SK-N-SH treated with all-trans-retinoic acid at 6 μM for 48 hours (cell line): ENCODE measurements at regions not wholly inside any gene's neighbourhood (a gene's known extent, or its start where the extent isn't known, plus 50 kb on each side); places are given as distances from the start of the nearest gene placed in this dataset.

Experiments
- ARNTL ChIP-seq: fragments of 450-650 bp; formaldehyde crosslinking; IDR thresholded peaks from 2 replicates; pipeline ENCODE4 v1.5.0; 2020; ENCODE audit warnings: low read depth, mild to moderate bottlenecking, moderate library complexity, borderline replicate concordance
- SNAI2 ChIP-seq: fragments of 250-450 bp; sonication (Bioruptor Pico); IDR thresholded peaks from 2 replicates; pipeline ENCODE4 v1.5.0; 2020; ENCODE audit warnings: mild to moderate bottlenecking, moderate library complexity
- TF ChIP-seq, protein P1 (sequence below): fragments of 250-450 bp; sonication (Bioruptor Pico); IDR thresholded peaks from 2 replicates; pipeline ENCODE4 v1.5.0; 2020; ENCODE audit warnings: mild to moderate bottlenecking, moderate library complexity
- TF ChIP-seq, protein P2 (sequence below): fragments of 250-450 bp; sonication (Bioruptor Pico); IDR thresholded peaks from 2 replicates; pipeline ENCODE4 v1.5.1; 2020; ENCODE audit warnings: low read depth, mild to moderate bottlenecking, moderate library complexity

DNA sequence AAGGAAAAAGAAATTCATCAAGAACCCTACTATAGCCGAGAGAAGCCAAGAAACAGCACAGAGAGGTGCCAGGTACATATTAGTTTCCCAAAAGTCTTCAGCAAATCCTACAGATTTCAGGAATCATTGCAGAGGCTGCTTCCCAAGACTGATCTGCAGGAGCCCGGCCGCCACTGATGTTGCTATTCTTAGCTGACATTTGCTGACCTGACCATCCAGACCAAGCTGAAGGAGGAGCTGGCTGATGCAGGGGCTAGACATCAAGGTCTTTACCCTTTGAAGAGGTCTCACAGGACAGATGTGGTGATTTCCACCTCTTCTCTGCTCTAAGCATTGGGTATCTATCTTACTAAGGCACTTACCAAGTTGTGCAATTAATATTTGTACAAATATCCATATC, 444.8 kb upstream of the SOX5 start:
- TF ChIP-seq, protein P1, sequence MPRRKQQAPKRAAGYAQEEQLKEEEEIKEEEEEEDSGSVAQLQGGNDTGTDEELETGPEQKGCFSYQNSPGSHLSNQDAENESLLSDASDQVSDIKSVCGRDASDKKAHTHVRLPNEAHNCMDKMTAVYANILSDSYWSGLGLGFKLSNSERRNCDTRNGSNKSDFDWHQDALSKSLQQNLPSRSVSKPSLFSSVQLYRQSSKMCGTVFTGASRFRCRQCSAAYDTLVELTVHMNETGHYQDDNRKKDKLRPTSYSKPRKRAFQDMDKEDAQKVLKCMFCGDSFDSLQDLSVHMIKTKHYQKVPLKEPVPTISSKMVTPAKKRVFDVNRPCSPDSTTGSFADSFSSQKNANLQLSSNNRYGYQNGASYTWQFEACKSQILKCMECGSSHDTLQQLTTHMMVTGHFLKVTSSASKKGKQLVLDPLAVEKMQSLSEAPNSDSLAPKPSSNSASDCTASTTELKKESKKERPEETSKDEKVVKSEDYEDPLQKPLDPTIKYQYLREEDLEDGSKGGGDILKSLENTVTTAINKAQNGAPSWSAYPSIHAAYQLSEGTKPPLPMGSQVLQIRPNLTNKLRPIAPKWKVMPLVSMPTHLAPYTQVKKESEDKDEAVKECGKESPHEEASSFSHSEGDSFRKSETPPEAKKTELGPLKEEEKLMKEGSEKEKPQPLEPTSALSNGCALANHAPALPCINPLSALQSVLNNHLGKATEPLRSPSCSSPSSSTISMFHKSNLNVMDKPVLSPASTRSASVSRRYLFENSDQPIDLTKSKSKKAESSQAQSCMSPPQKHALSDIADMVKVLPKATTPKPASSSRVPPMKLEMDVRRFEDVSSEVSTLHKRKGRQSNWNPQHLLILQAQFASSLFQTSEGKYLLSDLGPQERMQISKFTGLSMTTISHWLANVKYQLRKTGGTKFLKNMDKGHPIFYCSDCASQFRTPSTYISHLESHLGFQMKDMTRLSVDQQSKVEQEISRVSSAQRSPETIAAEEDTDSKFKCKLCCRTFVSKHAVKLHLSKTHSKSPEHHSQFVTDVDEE: no peak
- TF ChIP-seq SNAI2 (CRISPR knock-in tag): no peak
- TF ChIP-seq, protein P2, sequence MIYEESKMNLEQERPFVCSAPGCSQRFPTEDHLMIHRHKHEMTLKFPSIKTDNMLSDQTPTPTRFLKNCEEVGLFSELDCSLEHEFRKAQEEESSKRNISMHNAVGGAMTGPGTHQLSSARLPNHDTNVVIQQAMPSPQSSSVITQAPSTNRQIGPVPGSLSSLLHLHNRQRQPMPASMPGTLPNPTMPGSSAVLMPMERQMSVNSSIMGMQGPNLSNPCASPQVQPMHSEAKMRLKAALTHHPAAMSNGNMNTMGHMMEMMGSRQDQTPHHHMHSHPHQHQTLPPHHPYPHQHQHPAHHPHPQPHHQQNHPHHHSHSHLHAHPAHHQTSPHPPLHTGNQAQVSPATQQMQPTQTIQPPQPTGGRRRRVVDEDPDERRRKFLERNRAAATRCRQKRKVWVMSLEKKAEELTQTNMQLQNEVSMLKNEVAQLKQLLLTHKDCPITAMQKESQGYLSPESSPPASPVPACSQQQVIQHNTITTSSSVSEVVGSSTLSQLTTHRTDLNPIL (CRISPR knock-in tag): no peak
- no peak for TF ChIP-seq ARNTL
